Urinary bladder (tissue), 3 donors: ENCODE measurements at regions not wholly inside any gene's neighbourhood (a gene's known extent, or its start where the extent isn't known, plus 50 kb on each side); places are given as distances from the start of the nearest gene placed in this dataset.
"Not testable (repeated sequence)": the region's sequence is repeated elsewhere in the genome, so short reads cannot be mapped to it uniquely, and the experiment has no call there.

Experiments
- DNase-seq: peaks from one replicate; pipeline ENCODE4 v3.0.0-alpha.2; 2015; ENCODE audit errors: extremely low spot score
- H3K27ac ChIP-seq: one replicate; pipeline ENCODE4 v1.5.1; 2013; ENCODE audit warnings: low read depth, mild to moderate bottlenecking, moderate library complexity
- H3K36me3 ChIP-seq: one replicate; pipeline ENCODE4 v1.6.1; 2013; ENCODE audit warnings: mild to moderate bottlenecking, moderate library complexity; ENCODE audit not compliant: insufficient read depth
- H3K4me1 ChIP-seq: one replicate; pipeline ENCODE4 v1.6.1; 2013; ENCODE audit warnings: mild to moderate bottlenecking, moderate library complexity; ENCODE audit not compliant: insufficient read depth
- H3K4me3 ChIP-seq: one replicate; pipeline ENCODE4 v1.5.1; 2013; ENCODE audit warnings: low read depth, low read length
- WGBS: extraction: QIAGEN DNeasy Blood & Tissue Kit; methylation state at CpG from one replicate; pipeline ENCODE4 v1.1.7; 2013; 5-methylcytosine and 5-hydroxymethylcytosine counted together
- donor health status: healthy with polysubstance abuse.
- donor health status: healthy.

DNA sequence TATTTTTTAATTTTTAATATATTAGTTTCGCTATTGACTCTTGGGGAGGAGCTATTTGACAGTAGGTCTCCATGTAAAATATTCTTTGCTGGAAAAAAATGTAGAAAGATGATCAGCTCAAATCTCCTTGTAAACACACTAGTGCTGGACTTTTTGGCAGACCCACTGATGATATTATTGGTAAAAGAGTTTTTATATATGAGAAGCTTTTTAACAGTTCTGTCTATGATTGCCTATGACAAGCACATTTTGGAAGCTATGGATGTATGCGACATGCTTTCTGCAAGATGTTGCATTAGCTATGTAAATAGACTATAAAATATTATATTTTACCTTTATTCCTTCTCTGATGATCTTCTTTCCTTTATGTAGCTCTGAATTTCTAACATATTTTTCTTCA lies 928.5 kb downstream of the DNAJB9 start:
- no peak for DNase-seq
- Histone ChIP-seq H3K36me3 (no peaks in the 10 kb centered on the region), H3K4me1 (no peaks in the 10 kb centered on the region), H3K4me3 (no peak overlapping the region), H3K27ac (no peak overlapping the region)
- 85% methylated on average over 2 of the region's 2 CpGs for WGBS

DNA sequence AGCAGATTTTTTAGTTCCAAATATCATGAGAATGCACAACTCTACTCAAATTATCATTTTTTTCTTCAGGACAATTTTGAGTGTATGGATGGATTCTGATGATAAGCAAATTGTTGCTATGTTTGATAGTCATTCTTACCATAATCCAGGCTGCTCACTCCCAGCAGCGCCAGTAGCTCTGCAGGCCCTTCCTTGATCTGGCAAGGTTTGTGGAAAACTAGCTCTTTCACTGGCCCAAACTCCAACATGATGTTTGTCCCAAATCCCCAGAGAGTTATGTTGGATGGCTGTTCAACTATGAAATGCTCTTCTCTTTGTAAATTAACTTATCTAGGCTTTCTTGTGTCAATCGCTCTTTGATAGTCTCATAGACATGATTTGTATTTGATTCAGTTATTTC lies 933.7 kb downstream of the DNAJB9 start:
- Histone ChIP-seq H3K4me3 (no peak overlapping the region), H3K36me3 (no peaks in the 10 kb centered on the region), H3K4me1 (no peaks in the 10 kb centered on the region), H3K27ac (no peak overlapping the region)
- DNase-seq: no peak
- WGBS: 79% methylated on average over 2 of the region's 2 CpGs

DNA sequence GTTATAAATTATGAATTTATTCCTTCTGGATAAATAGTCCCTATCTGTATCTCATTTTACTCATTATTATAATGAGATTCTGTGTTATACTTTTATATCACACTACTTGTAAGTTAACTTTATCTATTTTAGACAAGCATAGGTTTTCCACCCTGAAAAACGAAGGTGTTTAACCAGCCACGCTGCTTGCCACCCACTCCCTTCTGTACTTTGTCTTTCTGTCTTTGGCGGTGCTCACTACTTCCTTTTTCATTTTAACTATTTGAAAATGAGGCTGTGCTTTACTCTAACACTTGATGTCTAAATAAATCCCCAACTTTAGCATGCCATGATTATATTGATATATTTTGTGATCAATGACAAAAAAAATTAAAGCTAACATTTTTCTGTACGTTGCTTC lies 952.9 kb downstream of the DNAJB9 start:
- WGBS: 77% methylated on average over 4 of the region's 4 CpGs
- DNase-seq: no peak
- no peaks in the 10 kb centered on the region for H3K4me1 ChIP-seq
- no peak overlapping the region for H3K4me3 ChIP-seq
- no peaks in the 10 kb centered on the region for H3K36me3 ChIP-seq
- H3K27ac ChIP-seq: no peak overlapping the region

DNA sequence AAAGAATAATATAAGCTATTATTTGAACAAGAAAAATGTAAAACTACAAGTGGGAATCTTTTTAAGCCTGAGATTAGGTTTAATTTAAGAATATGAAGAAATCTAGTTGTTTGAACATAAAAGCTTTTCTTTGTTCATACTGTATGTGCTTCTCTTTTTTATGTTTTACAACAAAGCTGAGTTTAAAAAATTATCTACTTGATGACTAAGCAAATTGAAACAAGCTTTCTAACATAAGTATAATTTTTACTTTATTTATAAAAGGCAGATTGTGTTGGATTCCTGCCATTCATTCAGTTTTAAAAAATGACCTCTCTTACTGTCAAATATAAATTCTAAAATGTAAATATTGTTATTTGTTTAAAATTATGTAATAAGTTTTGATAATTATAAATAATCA lies 958.2 kb downstream of the DNAJB9 start:
- DNase-seq: no peak
- H3K27ac ChIP-seq: no peak overlapping the region
- H3K4me1 ChIP-seq: no peaks in the 10 kb centered on the region
- H3K4me3 ChIP-seq: no peak overlapping the region
- H3K36me3 ChIP-seq: no peaks in the 10 kb centered on the region

GRCh38 chr7:109529712-109530111 lies 960.0 kb downstream of the DNAJB9 start:
- Histone ChIP-seq H3K4me3 (no peak overlapping the region), H3K36me3 (no peaks in the 10 kb centered on the region), H3K4me1 (no peaks in the 10 kb centered on the region), H3K27ac (no peak overlapping the region)
- no peak for DNase-seq
- 92% methylated on average over 4 of the region's 4 CpGs for WGBS

DNA sequence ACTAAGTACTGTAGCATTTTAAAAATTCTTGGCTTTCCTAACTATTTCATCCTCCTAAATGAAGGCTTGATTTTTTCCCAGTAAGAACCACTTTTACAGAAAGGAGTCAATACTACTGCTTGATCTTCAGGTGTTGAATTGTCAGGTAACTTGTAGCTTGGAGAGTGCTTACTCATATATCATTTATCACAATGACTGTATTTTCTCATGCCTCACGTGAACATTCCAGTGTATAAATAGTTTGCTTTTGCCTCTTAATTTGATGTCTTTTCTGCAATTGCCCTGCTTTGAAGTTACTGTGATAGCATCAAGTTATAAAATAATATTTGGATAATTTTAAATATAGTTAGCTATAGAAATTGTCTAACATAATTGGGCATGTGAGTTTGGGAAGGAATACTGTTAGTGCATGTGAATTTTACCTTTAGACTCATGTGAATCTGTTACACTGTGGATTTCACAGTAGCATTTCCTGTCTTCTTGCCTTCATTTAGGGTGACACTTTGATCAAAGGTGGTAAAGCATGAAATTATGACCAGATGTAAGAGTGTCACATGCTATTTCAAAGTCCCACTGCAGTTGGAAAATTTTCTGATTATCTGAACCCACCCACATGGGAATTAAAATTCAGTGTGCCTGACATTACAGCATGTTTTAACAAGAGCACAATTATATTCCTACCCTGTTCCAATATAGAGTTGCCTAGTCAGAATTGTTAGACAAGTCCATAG lies 962.8 kb downstream of the DNAJB9 start:
- Histone ChIP-seq H3K4me1 (no peaks in the 10 kb centered on the region), H3K36me3 (no peaks in the 10 kb centered on the region), H3K27ac (no peak overlapping the region), H3K4me3 (no peak overlapping the region)
- 64% methylated on average over 1 of the region's 1 CpG for WGBS
- no peak for DNase-seq

GRCh38 chr7:109545686-109546085 lies 976.0 kb downstream of the DNAJB9 start:
- Histone ChIP-seq H3K4me1 (no peaks in the 10 kb centered on the region), H3K27ac (no peak overlapping the region), H3K36me3 (no peaks in the 10 kb centered on the region), H3K4me3 (no peak overlapping the region)
- WGBS: 56% methylated on average over 3 of the region's 3 CpGs
- DNase-seq: no peak

- DNase-seq: no peak
- H3K4me1 ChIP-seq: no peaks in the 10 kb centered on the region
- H3K27ac ChIP-seq: no peak overlapping the region
- H3K36me3 ChIP-seq: no peaks in the 10 kb centered on the region
- WGBS: 42% methylated on average over 7 of the region's 7 CpGs
- H3K4me3 ChIP-seq: no peak overlapping the region
Observed at GRCh38 chr7:109549471-109550193, 980.0 kb downstream of the DNAJB9 start.

DNA sequence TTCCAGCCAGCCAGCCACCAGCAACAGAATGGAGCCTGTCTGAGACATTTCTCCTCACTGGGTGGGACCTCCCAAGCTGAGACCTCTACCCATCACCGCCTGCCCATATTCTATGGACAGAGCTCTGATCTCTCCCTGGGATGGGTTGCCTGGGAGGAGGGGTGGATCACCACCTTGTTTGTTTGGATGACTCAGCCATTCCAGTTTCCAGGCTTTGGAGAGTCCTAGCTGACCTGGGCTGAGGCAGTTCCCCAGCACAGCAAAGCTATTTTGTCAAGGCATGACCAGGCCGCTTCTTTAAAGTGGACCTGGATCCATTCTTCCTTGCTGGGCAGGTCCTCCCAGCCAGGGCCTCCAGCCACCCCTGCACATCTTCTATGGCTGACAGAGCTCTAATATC lies 982.3 kb downstream of the DNAJB9 start:
- WGBS: 94% methylated on average over 2 of the region's 2 CpGs
- no peak overlapping the region for H3K27ac ChIP-seq
- H3K36me3 ChIP-seq: no peaks in the 10 kb centered on the region
- no peak overlapping the region for H3K4me3 ChIP-seq
- H3K4me1 ChIP-seq: no peaks in the 10 kb centered on the region
- DNase-seq: no peak

- no peaks in the 10 kb centered on the region for H3K4me1 ChIP-seq
- DNase-seq: no peak
- H3K27ac ChIP-seq: no peak overlapping the region
- no peak overlapping the region for H3K4me3 ChIP-seq
- H3K36me3 ChIP-seq: no peaks in the 10 kb centered on the region
- WGBS: 79% methylated on average over 4 of the region's 4 CpGs
Observed at GRCh38 chr7:109577265-109577664, 1007.6 kb downstream of the DNAJB9 start.

DNA sequence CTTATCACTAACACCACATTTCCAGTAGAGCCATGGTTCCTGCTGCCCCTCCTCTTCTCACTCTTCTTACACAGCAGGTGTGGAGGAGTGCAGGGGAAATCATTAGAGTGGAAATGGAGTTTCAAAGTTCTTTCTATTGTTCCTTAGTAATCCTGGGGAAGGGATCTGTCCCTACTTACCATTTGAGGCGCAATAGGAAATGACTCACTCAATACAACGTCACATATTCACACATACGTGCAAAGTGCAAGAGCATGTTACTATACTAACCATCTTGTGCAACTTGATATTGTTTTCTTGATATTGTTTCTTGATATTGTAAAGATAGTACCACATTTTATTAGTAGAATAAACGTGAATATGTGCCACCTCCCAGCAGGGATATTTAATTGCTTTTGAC lies 1010.2 kb downstream of the DNAJB9 start:
- Histone ChIP-seq H3K36me3 (no peaks in the 10 kb centered on the region), H3K27ac (no peak overlapping the region), H3K4me3 (no peak overlapping the region), H3K4me1 (no peaks in the 10 kb centered on the region)
- WGBS: 73% methylated on average over 4 of the region's 4 CpGs
- no peak for DNase-seq

- Histone ChIP-seq H3K4me3 (no peak overlapping the region), H3K4me1 (no peaks in the 10 kb centered on the region), H3K27ac (no peak overlapping the region), H3K36me3 (no peaks in the 10 kb centered on the region)
- DNase-seq: no peak
Observed at GRCh38 chr7:109582211-109582610, 1012.5 kb downstream of the DNAJB9 start.

DNA sequence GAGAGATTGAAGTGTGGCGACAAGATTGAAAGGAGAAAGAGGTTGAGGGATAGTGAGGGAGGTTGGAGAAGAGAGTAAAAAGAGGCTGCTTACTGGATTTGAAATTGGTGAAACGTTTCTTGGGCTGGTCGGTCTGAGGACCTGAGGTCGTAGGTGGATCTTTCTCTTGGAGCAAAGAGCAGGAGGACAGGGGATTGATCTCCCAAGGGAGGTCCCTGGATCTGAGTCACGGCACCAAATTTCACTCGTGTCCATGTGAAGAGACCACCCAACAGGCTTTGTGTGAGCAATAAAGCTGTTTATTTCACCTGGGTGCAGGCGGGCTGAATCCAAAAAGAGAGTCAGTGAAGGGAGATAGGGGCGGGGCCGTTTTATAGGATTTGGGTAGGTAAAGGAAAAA lies 1027.3 kb downstream of the DNAJB9 start:
- H3K36me3 ChIP-seq, DNase-seq, H3K27ac ChIP-seq, H3K4me1 ChIP-seq, H3K4me3 ChIP-seq: not testable (repeated sequence)
- WGBS: 81% methylated on average over 9 of the region's 9 CpGs

DNA sequence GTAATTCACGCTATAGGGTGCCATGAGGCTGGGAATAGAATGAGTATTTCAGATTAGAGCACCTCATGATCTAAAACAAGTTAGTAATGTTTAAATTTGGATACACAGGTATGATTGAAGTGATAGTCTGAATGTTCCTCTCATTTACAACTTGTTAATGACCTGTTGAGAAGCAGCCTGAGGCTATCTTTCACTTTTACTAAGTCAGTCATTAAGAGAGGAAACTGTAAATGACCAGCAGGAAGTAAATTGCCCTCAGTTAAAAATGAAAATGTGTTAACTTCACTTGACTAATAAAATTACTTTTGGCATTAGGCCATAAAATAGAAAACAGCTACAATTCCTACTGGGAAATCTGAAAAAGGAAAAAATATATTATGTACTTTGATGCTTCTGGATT lies 1042.0 kb downstream of the DNAJB9 start:
- Histone ChIP-seq H3K27ac (no peak overlapping the region), H3K36me3 (no peaks in the 10 kb centered on the region), H3K4me1 (no peaks in the 10 kb centered on the region), H3K4me3 (no peak overlapping the region)
- no peak for DNase-seq
- WGBS: 98% methylated on average over 1 of the region's 1 CpG
